SK-N-SH treated with all-trans-retinoic acid at 6 μM for 48 hours (cell line): ENCODE measurements at regions not wholly inside any gene's neighbourhood (a gene's known extent, or its start where the extent isn't known, plus 50 kb on each side); places are given as distances from the start of the nearest gene placed in this dataset.

ENCODE experiments used
- ATAC-seq: fragments of 200-7000 bp; cut with Tn5 transposase; 3 replicates; pipeline ENCODE4 v1.9.1; 2020; ENCODE audit warnings: mild to moderate bottlenecking, moderate library complexity
- ARNTL ChIP-seq: fragments of 450-650 bp; formaldehyde crosslinking; IDR thresholded peaks from 2 replicates; pipeline ENCODE4 v1.5.0; 2020; ENCODE audit warnings: low read depth, mild to moderate bottlenecking, moderate library complexity, borderline replicate concordance
- BACH2 ChIP-seq: fragments of 250-450 bp; sonication (Bioruptor Pico); IDR thresholded peaks from 2 replicates; pipeline ENCODE4 v1.9.0; 2021; ENCODE audit warnings: mild to moderate bottlenecking, borderline replicate concordance
- CSDC2 ChIP-seq: fragments of 250-450 bp; sonication (Bioruptor Pico); IDR thresholded peaks from 2 replicates; pipeline ENCODE4 v1.5.0; 2020; ENCODE audit warnings: mild to moderate bottlenecking, moderate library complexity
- ESRRG ChIP-seq: fragments of 250-450 bp; sonication (Bioruptor Pico); IDR thresholded peaks from 2 replicates; pipeline ENCODE4 v1.6.1; 2021; ENCODE audit warnings: mild to moderate bottlenecking
- GLIS3 ChIP-seq: fragments of 250-450 bp; sonication (Bioruptor Pico); IDR thresholded peaks from 2 replicates; pipeline ENCODE4 v1.5.0; 2020; ENCODE audit warnings: mild to moderate bottlenecking, moderate library complexity
- ISL1 ChIP-seq: fragments of 250-450 bp; sonication (Bioruptor Pico); IDR thresholded peaks from 2 replicates; pipeline ENCODE4 v2.1.2; 2022; ENCODE audit warnings: mild to moderate bottlenecking, moderate library complexity
- RARB ChIP-seq: fragments of 250-450 bp; sonication (Bioruptor Pico); IDR thresholded peaks from 2 replicates; pipeline ENCODE4 v1.8.0; 2021; ENCODE audit warnings: mild to moderate bottlenecking, moderate library complexity
- SNAI2 ChIP-seq: fragments of 250-450 bp; sonication (Bioruptor Pico); IDR thresholded peaks from 2 replicates; pipeline ENCODE4 v1.5.0; 2020; ENCODE audit warnings: mild to moderate bottlenecking, moderate library complexity
- TCF4 ChIP-seq: fragments of 250-450 bp; sonication (Bioruptor Pico); IDR thresholded peaks from 2 replicates; pipeline ENCODE4 v1.8.0; 2021; ENCODE audit warnings: mild to moderate bottlenecking, moderate library complexity, borderline replicate concordance
- ZC3H10 ChIP-seq: fragments of 250-450 bp; sonication (Bioruptor Pico); IDR thresholded peaks from 2 replicates; pipeline ENCODE4 v1.5.1; 2021; ENCODE audit warnings: mild to moderate bottlenecking, moderate library complexity
- ZFP3 ChIP-seq: fragments of 250-450 bp; sonication (Bioruptor Pico); IDR thresholded peaks from 2 replicates; pipeline ENCODE4 v1.5.0; 2020; ENCODE audit warnings: mild to moderate bottlenecking, moderate library complexity
- ZFP30 ChIP-seq: fragments of 450-650 bp; formaldehyde crosslinking; IDR thresholded peaks from 2 replicates; pipeline ENCODE4 v1.5.0; 2022; ENCODE audit warnings: mild to moderate bottlenecking, moderate library complexity
- ZNF565 ChIP-seq: fragments of 450-650 bp; formaldehyde crosslinking; conservative IDR thresholded peaks from 2 replicates; pipeline ENCODE4 v1.5.0; 2020; ENCODE audit warnings: low read depth, mild to moderate bottlenecking, moderate library complexity
- ZNF70 ChIP-seq: fragments of 450-650 bp; formaldehyde crosslinking; IDR thresholded peaks from 2 replicates; pipeline ENCODE4 v1.5.0; 2020; ENCODE audit warnings: mild to moderate bottlenecking, moderate library complexity
- ZNF8 ChIP-seq: fragments of 450-650 bp; formaldehyde crosslinking; IDR thresholded peaks from 2 replicates; pipeline ENCODE4 v1.5.0; 2020; ENCODE audit warnings: mild to moderate bottlenecking, moderate library complexity
- TF ChIP-seq, protein P1 (sequence below): fragments of 250-450 bp; sonication (Bioruptor Pico); IDR thresholded peaks from 2 replicates; pipeline ENCODE4 v1.5.0; 2020; ENCODE audit warnings: mild to moderate bottlenecking, moderate library complexity
- TF ChIP-seq, protein P2 (sequence below): fragments of 250-450 bp; sonication (Bioruptor Pico); IDR thresholded peaks from 2 replicates; pipeline ENCODE4 v1.5.1; 2021; ENCODE audit warnings: mild to moderate bottlenecking, moderate library complexity
- TF ChIP-seq, protein P3 (sequence below): fragments of 250-450 bp; sonication (Bioruptor Pico); IDR thresholded peaks from 2 replicates; pipeline ENCODE4 v1.8.0; 2020; ENCODE audit warnings: mild to moderate bottlenecking, moderate library complexity, borderline replicate concordance
- TF ChIP-seq, protein P4 (sequence below): fragments of 250-450 bp; sonication (Bioruptor Pico); IDR thresholded peaks from 2 replicates; pipeline ENCODE4 v1.5.1; 2020; ENCODE audit warnings: low read depth, mild to moderate bottlenecking, moderate library complexity
- TF ChIP-seq, protein P5 (sequence below): fragments of 250-450 bp; sonication (Bioruptor Pico); IDR thresholded peaks from 2 replicates; pipeline ENCODE4 v1.8.0; 2021; ENCODE audit warnings: low read depth, mild to moderate bottlenecking, moderate library complexity, borderline replicate concordance

DNA sequence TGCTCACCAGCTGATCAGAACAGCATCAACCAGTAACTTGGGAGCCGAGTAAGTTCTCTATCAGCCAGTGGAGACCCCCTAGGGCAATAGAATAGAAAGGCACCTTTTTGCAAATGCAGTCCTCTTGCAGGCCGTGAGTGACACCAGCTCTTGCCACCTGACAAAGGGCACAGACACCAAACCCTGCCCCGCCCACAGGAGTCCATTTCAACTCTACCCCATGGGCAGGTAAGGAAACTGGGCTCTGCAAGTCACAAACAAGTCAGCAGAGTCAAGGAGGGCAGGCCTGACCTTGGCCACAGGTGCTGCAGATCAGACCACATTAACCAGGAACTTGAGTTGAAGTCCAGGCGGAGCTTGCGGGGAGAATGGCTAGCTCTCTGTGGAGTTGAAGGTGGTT, 77.4 kb upstream of the SPATA13 start (continued):
- no peak for TF ChIP-seq ZFP30 (CRISPR knock-in tag)
- TF ChIP-seq, all 23 proteins: peak for 0

DNA sequence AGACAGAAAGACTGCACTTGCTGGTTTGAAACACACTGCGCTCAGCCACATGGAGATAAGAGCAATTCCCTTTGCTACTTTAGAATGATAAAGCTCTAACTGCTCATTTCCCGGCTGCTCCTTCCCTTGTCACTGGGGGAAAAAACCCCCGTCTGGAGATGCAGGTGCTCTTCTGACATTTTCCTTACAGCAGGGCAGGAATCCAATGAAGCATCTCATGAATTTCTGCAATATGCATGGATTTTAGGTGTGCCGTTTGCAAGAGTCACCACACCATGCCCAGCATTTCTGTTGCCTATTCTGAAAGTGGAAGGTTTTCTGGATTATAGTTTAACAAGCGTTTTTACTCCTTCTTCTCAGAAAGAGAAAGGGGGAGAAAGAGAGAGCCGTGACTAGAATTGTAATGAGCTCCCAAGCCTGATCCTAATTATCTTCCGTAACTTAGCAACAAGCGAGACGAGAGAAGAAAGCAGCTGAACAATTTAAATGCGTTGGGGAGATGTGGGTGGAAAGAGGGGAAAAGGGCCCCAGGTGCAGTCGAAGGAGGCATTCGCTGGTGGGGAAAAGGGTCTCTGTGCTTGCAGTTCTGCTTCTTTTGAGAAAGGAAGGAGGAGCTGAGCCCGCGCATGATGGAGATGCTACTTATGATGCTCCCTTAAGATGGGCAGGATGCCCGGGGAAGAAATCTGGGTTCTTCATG, 76.6 kb upstream of the SPATA13 start:
- TF ChIP-seq ZNF565 (CRISPR knock-in tag) (no peak), CSDC2 (CRISPR knock-in tag) (no peak), SNAI2 (no peak), ZFP3 (CRISPR knock-in tag) (no peak), ISL1 (no peak), ARNTL (no peak), RARB (CRISPR knock-in tag) (no peak), GLIS3 (CRISPR knock-in tag) (no peak), ZNF70 (CRISPR knock-in tag) (no peak), ZC3H10 (no peak), BACH2 (CRISPR knock-in tag) (no peak), TCF4 (no peak)
- TF ChIP-seq, protein P1, sequence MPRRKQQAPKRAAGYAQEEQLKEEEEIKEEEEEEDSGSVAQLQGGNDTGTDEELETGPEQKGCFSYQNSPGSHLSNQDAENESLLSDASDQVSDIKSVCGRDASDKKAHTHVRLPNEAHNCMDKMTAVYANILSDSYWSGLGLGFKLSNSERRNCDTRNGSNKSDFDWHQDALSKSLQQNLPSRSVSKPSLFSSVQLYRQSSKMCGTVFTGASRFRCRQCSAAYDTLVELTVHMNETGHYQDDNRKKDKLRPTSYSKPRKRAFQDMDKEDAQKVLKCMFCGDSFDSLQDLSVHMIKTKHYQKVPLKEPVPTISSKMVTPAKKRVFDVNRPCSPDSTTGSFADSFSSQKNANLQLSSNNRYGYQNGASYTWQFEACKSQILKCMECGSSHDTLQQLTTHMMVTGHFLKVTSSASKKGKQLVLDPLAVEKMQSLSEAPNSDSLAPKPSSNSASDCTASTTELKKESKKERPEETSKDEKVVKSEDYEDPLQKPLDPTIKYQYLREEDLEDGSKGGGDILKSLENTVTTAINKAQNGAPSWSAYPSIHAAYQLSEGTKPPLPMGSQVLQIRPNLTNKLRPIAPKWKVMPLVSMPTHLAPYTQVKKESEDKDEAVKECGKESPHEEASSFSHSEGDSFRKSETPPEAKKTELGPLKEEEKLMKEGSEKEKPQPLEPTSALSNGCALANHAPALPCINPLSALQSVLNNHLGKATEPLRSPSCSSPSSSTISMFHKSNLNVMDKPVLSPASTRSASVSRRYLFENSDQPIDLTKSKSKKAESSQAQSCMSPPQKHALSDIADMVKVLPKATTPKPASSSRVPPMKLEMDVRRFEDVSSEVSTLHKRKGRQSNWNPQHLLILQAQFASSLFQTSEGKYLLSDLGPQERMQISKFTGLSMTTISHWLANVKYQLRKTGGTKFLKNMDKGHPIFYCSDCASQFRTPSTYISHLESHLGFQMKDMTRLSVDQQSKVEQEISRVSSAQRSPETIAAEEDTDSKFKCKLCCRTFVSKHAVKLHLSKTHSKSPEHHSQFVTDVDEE (CRISPR knock-in tag) = no peak
- TF ChIP-seq, protein P2, sequence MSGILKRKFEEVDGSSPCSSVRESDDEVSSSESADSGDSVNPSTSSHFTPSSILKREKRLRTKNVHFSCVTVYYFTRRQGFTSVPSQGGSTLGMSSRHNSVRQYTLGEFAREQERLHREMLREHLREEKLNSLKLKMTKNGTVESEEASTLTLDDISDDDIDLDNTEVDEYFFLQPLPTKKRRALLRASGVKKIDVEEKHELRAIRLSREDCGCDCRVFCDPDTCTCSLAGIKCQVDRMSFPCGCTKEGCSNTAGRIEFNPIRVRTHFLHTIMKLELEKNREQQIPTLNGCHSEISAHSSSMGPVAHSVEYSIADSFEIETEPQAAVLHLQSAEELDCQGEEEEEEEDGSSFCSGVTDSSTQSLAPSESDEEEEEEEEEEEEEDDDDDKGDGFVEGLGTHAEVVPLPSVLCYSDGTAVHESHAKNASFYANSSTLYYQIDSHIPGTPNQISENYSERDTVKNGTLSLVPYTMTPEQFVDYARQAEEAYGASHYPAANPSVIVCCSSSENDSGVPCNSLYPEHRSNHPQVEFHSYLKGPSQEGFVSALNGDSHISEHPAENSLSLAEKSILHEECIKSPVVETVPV = no peak
- TF ChIP-seq, protein P3, sequence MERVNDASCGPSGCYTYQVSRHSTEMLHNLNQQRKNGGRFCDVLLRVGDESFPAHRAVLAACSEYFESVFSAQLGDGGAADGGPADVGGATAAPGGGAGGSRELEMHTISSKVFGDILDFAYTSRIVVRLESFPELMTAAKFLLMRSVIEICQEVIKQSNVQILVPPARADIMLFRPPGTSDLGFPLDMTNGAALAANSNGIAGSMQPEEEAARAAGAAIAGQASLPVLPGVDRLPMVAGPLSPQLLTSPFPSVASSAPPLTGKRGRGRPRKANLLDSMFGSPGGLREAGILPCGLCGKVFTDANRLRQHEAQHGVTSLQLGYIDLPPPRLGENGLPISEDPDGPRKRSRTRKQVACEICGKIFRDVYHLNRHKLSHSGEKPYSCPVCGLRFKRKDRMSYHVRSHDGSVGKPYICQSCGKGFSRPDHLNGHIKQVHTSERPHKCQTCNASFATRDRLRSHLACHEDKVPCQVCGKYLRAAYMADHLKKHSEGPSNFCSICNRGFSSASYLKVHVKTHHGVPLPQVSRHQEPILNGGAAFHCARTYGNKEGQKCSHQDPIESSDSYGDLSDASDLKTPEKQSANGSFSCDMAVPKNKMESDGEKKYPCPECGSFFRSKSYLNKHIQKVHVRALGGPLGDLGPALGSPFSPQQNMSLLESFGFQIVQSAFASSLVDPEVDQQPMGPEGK (CRISPR knock-in tag) = no peak
- TF ChIP-seq, protein P4, sequence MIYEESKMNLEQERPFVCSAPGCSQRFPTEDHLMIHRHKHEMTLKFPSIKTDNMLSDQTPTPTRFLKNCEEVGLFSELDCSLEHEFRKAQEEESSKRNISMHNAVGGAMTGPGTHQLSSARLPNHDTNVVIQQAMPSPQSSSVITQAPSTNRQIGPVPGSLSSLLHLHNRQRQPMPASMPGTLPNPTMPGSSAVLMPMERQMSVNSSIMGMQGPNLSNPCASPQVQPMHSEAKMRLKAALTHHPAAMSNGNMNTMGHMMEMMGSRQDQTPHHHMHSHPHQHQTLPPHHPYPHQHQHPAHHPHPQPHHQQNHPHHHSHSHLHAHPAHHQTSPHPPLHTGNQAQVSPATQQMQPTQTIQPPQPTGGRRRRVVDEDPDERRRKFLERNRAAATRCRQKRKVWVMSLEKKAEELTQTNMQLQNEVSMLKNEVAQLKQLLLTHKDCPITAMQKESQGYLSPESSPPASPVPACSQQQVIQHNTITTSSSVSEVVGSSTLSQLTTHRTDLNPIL (CRISPR knock-in tag) = no peak
- no peak for ATAC-seq

DNA sequence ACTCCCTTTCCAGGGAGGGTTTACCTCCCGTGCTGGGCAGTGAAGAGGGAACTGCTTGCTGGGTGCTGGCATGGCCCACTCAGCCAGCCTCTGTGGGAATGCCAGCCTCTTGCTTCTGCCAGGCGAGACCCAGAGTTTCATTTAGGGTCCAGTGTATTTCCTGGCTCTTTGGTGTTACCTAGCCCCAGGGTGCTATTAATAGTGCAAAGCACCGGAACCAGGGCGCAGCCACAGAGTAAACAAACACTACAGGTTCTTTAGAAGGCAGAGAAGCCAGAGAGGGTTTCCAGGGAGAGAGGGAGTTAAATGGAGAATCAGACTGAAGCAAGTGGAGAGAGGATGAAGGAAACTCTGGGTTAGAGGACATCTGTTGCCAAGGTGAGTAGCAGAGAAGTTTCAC, 74.9 kb upstream of the SPATA13 start:
- ATAC-seq = no peak
- TF ChIP-seq SNAI2 = no peak
- TF ChIP-seq, all 23 proteins: peak for 0

DNA sequence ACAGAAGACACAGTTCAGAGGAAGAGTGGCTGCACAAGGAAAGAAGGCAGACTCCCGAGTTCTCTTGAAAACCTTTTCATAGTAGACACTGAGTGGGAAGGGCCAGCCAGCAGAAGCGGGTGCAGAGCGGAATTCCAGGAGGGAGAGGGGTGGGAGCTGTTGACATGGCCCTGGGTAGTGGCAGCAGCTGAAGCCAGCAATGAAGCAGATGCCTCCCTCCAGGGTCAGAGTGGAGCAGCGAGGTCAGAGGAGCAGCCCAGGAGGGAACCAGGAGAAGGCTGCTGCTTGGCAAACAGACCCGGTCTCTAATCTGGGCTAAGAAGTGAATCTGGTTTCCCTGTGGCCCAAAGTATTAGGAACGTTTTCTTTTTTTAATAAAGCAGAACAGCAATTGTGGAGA, 73.9 kb upstream of the SPATA13 start:
- no peak for TF ChIP-seq SNAI2
- TF ChIP-seq, protein P2 = no peak
- TF ChIP-seq ISL1 = no peak
- no peak for TF ChIP-seq GLIS3 (CRISPR knock-in tag)
- no peak for TF ChIP-seq ZNF8 (CRISPR knock-in tag)
- TF ChIP-seq ARNTL = no peak
- TF ChIP-seq, protein P5, sequence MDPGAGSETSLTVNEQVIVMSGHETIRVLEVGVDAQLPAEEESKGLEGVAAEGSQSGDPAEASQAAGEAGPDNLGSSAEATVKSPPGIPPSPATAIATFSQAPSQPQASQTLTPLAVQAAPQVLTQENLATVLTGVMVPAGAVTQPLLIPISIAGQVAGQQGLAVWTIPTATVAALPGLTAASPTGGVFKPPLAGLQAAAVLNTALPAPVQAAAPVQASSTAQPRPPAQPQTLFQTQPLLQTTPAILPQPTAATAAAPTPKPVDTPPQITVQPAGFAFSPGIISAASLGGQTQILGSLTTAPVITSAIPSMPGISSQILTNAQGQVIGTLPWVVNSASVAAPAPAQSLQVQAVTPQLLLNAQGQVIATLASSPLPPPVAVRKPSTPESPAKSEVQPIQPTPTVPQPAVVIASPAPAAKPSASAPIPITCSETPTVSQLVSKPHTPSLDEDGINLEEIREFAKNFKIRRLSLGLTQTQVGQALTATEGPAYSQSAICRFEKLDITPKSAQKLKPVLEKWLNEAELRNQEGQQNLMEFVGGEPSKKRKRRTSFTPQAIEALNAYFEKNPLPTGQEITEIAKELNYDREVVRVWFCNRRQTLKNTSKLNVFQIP = no peak
- TF ChIP-seq, protein P1 (CRISPR knock-in tag) = no peak
- no peak for TF ChIP-seq ESRRG (CRISPR knock-in tag)
- TF ChIP-seq, all 23 proteins: peak for 0
- ATAC-seq = no peak
